Smooth muscle cell (in vitro differentiated cells): ENCODE measurements at regions not wholly inside any gene's neighbourhood (a gene's known extent, or its start where the extent isn't known, plus 50 kb on each side); places are given as distances from the start of the nearest gene placed in this dataset.

Experiments
- DNase-seq: peaks from one replicate; lab custom pipeline; 2025; ENCODE audit not compliant: unreplicated experiment; lab: John Stamatoyannopoulos, UW
- H2AFZ ChIP-seq: fragments of 200-600 bp; sonication (generic); 2 replicates; pipeline ENCODE4 v1.6.0; 2016; ENCODE audit warnings: antibody characterized with exemption, low read depth, mild to moderate bottlenecking
- H3F3A ChIP-seq: fragments of 200-600 bp; sonication (generic); 2 replicates; pipeline ENCODE4 v1.6.0; 2017; ENCODE audit warnings: antibody characterized with exemption, low read depth
- H3K27ac ChIP-seq: fragments of 200-600 bp; sonication (generic); 2 replicates; pipeline ENCODE4 v1.5.1; 2016; ENCODE audit warnings: low read depth, mild to moderate bottlenecking
- H3K27me3 ChIP-seq: fragments of 200-600 bp; sonication (generic); 2 replicates; pipeline ENCODE4 v1.6.1; 2016; ENCODE audit warnings: low read depth, mild to moderate bottlenecking
- H3K36me3 ChIP-seq: fragments of 200-600 bp; sonication (generic); 2 replicates; pipeline ENCODE4 v1.5.1; 2016; ENCODE audit warnings: low read depth
- H3K4me1 ChIP-seq: fragments of 200-600 bp; sonication (generic); 2 replicates; pipeline ENCODE4 v1.5.1; 2016; ENCODE audit warnings: low read depth
- H3K4me2 ChIP-seq: fragments of 200-600 bp; sonication (generic); 2 replicates; pipeline ENCODE4 v1.6.0; 2016; ENCODE audit warnings: mild to moderate bottlenecking
- H3K4me3 ChIP-seq: fragments of 200-600 bp; sonication (generic); 2 replicates; pipeline ENCODE4 v1.5.1; 2016; ENCODE audit warnings: mild to moderate bottlenecking
- H3K79me2 ChIP-seq: fragments of 200-600 bp; sonication (generic); 2 replicates; pipeline ENCODE4 v1.6.0; 2016; ENCODE audit warnings: low read depth, mild to moderate bottlenecking
- H3K9ac ChIP-seq: fragments of 200-600 bp; sonication (generic); 2 replicates; pipeline ENCODE4 v1.6.0; 2016; ENCODE audit warnings: low read depth
- H3K9me3 ChIP-seq: fragments of 200-600 bp; sonication (generic); replicated peaks from 2 replicates; pipeline ENCODE4 v1.5.1; 2016; ENCODE audit warnings: low read depth
- H4K20me1 ChIP-seq: fragments of 200-600 bp; sonication (generic); 2 replicates; pipeline ENCODE4 v1.6.0; 2016; ENCODE audit warnings: low read depth
- WGBS: methylation state at CpG from one replicate; pipeline ENCODE4 v1.1.7; 2016; ENCODE audit warnings: low lambda C conversion rate; 5-methylcytosine and 5-hydroxymethylcytosine counted together
- TF ChIP-seq, protein P1 (sequence below): fragments of 200-600 bp; sonication (generic); IDR thresholded peaks from 2 replicates; pipeline ENCODE4 v1.5.1; 2017; ENCODE audit warnings: borderline replicate concordance, mild to moderate bottlenecking, antibody characterized with exemption; ENCODE audit not compliant: insufficient read depth, poor library complexity, severe bottlenecking

DNA sequence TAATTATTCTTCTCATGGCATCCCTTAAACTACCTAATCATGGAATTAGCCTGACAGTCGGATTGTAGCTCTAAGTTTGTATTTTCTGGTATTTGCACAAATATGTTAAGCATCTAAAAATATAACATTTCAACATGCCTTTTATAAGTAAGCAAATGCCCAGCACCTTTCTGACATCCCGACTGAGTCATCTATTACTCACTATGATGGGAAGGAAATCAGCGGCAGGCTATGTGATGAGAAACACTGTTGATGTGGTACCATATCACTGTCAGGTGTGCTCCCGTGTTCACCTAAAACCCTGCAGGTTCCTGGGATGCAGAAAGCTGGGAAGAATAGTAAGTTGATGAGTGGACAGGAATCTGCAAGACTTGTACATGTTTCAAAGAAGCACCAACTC is 367.8 kb upstream of the IL12A start:
- Histone ChIP-seq H3K79me2 (no peaks in the 10 kb centered on the region), H2AFZ (no peak overlapping the region), H3K4me2 (no peak overlapping the region), H3F3A (peaks cover 4% of the 10 kb centered on the region), H3K27me3 (no peaks in the 10 kb centered on the region), H3K36me3 (no peaks in the 10 kb centered on the region), H3K4me1 (peaks cover 22% of the 10 kb centered on the region), H4K20me1 (no peaks in the 10 kb centered on the region), H3K27ac (no peak overlapping the region), H3K9me3 (no peaks in the 10 kb centered on the region), H3K4me3 (no peak overlapping the region), H3K9ac (no peak overlapping the region)
- WGBS = 52% methylated on average over 4 of the region's 4 CpGs
- no peak for DNase-seq
- TF ChIP-seq, protein P1, sequence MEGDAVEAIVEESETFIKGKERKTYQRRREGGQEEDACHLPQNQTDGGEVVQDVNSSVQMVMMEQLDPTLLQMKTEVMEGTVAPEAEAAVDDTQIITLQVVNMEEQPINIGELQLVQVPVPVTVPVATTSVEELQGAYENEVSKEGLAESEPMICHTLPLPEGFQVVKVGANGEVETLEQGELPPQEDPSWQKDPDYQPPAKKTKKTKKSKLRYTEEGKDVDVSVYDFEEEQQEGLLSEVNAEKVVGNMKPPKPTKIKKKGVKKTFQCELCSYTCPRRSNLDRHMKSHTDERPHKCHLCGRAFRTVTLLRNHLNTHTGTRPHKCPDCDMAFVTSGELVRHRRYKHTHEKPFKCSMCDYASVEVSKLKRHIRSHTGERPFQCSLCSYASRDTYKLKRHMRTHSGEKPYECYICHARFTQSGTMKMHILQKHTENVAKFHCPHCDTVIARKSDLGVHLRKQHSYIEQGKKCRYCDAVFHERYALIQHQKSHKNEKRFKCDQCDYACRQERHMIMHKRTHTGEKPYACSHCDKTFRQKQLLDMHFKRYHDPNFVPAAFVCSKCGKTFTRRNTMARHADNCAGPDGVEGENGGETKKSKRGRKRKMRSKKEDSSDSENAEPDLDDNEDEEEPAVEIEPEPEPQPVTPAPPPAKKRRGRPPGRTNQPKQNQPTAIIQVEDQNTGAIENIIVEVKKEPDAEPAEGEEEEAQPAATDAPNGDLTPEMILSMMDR = no peak

DNA sequence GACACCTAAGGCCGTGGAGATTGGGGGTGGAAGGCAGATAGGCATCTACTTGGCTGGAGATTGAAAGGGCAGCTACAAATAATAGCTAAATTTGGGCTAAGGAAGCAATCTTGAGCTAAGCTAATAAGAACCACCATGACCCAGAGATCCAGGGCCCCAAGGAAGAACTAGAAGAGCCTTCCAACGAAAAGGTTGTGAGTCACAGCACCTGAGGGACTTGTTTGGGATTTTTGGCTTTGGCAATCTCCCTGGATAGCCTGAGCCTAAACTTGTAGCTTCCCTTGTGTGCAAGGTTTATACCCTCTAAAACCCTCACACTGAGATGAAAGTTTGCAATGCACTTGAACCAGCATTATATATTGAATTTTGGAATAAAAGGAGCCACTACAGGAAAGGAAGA is 364.0 kb upstream of the IL12A start:
- H4K20me1 ChIP-seq = no peaks in the 10 kb centered on the region
- no peaks in the 10 kb centered on the region for H3K27me3 ChIP-seq
- no peak overlapping the region for H3K9ac ChIP-seq
- H3F3A ChIP-seq = peaks cover 4% of the 10 kb centered on the region
- no peak for DNase-seq
- no peaks in the 10 kb centered on the region for H3K36me3 ChIP-seq
- no peak overlapping the region for H2AFZ ChIP-seq
- no peaks in the 10 kb centered on the region for H3K9me3 ChIP-seq
- H3K79me2 ChIP-seq = no peaks in the 10 kb centered on the region
- H3K4me2 ChIP-seq = no peak overlapping the region
- peaks cover 8% of the 10 kb centered on the region for H3K4me1 ChIP-seq
- TF ChIP-seq, protein P1 = no peak
- WGBS = 77% methylated on average over 2 of the region's 2 CpGs
- no peak overlapping the region for H3K27ac ChIP-seq
- no peak overlapping the region for H3K4me3 ChIP-seq

DNA sequence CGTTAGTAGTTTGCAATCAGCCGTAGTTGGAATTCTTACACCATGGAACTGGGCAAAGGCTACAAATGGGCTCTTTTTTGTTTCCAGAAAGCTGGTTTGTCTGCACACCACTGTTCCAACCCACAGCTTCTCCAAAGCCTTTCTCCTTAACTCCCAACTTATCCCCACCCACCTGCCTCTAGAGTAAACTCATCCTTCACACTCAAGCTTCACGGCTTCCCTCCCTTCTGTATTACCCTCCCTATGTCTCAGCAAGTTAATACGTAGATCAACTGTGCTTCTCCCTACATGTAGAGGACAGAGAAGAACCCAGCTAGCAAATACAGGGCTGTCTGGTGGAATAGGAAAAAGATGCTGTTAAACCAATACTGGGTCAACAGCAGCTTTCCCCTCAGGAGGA is 363.0 kb upstream of the IL12A start:
- TF ChIP-seq, protein P1 = no peak

DNA sequence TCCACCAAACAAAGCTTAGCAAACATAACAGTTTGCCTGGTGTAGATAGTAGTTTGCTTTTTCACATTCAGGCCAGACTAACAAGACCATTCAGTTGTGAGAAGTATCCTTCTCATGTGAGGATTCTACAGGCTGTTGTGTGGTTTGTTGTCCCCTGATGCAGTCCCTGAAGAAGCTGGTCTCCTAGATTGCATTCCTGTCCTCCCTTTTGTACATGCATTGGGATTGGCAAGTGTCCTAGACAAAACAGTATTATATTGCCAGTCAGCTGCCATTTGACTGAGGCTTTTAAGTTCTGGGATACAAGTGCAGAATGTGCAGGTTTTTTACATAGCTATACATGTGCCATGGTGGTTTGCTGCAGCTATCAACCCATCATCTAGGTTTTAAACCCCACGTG is 362.0 kb upstream of the IL12A start:
- no peaks in the 10 kb centered on the region for H3K79me2 ChIP-seq
- H3K9me3 ChIP-seq = no peaks in the 10 kb centered on the region
- no peak overlapping the region for H3K9ac ChIP-seq
- no peak overlapping the region for H3K27ac ChIP-seq
- no peaks in the 10 kb centered on the region for H3F3A ChIP-seq
- H3K4me2 ChIP-seq = no peak overlapping the region
- DNase-seq = no peak
- WGBS = 91% methylated on average over 1 of the region's 1 CpG
- no peaks in the 10 kb centered on the region for H3K36me3 ChIP-seq
- TF ChIP-seq, protein P1 = no peak
- H2AFZ ChIP-seq = no peak overlapping the region
- no peak overlapping the region for H3K4me3 ChIP-seq
- no peaks in the 10 kb centered on the region for H3K27me3 ChIP-seq
- no peaks in the 10 kb centered on the region for H3K4me1 ChIP-seq
- no peaks in the 10 kb centered on the region for H4K20me1 ChIP-seq

More for the DNA sequence above, 363.0 kb upstream of the IL12A start:
- H2AFZ ChIP-seq = no peak overlapping the region
- H3K9ac ChIP-seq = no peak overlapping the region
- H3K9me3 ChIP-seq = no peaks in the 10 kb centered on the region
- WGBS = 87% methylated on average over 4 of the region's 4 CpGs
- no peak overlapping the region for H3K4me3 ChIP-seq
- no peaks in the 10 kb centered on the region for H3K27me3 ChIP-seq
- H3F3A ChIP-seq = peaks cover under 1% of the 10 kb centered on the region
- H3K27ac ChIP-seq = no peak overlapping the region
- no peak overlapping the region for H3K4me2 ChIP-seq
- DNase-seq = no peak
- no peaks in the 10 kb centered on the region for H3K4me1 ChIP-seq
- no peaks in the 10 kb centered on the region for H4K20me1 ChIP-seq
- no peaks in the 10 kb centered on the region for H3K36me3 ChIP-seq
- no peaks in the 10 kb centered on the region for H3K79me2 ChIP-seq
